GM12891 (cell line): ENCODE measurements at regions not wholly inside any gene's neighbourhood (a gene's known extent, or its start where the extent isn't known, plus 50 kb on each side); places are given as distances from the start of the nearest gene placed in this dataset.

Experiments used
- POLR2A ChIP-seq: IDR thresholded peaks from 2 replicates; pipeline ENCODE4 v1.6.1; 2011; ENCODE audit warnings: low read depth, low read length, control low read depth
- POLR2AphosphoS5 ChIP-seq: IDR thresholded peaks from 2 replicates; pipeline ENCODE4 v1.6.1; 2011; ENCODE audit warnings: low read depth, low read length, control low read depth

DNA sequence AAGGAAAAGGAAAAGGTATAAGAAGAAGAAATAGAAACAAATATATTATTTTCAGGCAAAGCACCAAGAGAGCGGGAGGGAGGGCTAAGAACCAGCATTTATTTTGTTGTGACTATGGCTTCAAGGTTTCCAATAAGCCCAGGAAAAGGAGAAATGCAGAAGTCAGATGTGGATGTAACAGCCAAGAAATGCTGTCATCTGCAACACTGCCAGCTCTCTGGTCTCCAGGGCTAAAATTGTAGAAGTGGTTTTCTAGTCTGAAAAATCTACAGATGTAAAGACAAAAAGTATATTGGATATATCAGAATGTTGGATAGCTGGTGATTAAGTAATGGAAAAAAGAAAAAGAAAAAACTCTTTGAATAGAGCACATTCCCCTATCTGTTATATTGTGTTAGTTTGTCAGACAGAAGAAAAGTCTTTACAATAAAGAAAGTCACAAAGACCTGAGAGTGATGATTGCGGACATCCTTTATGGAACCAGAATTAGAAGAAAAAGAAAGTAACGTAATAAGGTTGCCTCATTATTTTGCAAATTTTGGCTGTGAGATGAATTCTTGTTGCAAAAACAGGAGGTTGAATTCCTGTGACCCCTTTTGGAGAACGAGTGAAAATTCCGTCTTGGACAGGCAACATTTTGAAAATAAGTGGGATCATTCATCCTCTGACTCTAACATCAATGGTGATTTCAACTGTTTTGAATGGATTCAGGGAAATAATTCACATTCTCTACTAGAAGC lies 938.1 kb downstream of the TTLL7 start:
- TF ChIP-seq POLR2AphosphoS5 (no peak), POLR2A (no peak)
